Hematopoietic multipotent progenitor cell treated with erythropoietin and hydrocortisone succinate and interleukin-3 and kit ligand, for 4 days (in vitro differentiated cells): ENCODE measurements at regions not wholly inside any gene's neighbourhood (a gene's known extent, or its start where the extent isn't known, plus 50 kb on each side); places are given as distances from the start of the nearest gene placed in this dataset.

ENCODE experiments used
- DNase-seq: peaks from one replicate; pipeline ENCODE4 v3.0.0-alpha.2; 2015

DNA sequence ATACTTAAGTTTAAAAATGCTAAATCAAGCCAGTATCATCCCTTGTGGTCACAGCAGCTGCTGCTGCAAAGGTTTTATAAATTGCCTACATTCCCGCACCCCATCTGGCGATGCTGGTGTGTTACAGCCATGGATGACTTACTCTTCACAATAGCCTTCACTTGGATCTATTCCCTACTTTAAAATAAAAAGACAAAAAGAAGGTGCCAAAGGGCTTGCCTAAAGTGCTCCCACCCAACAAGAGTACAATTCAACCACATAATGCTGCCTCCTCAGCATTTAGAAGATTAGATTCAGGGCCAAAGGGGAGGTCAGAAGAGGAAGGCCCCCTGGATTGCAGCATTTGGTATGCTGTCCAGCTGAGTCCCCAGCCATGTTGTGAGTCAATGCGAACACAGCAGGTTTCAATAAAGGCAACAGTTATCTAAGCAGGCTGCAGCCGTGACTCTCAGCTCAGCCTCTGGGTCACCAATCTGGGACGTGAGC lies 176.1 kb downstream of the DAD1 start:
- DNase-seq: peak; percentile 29

DNA sequence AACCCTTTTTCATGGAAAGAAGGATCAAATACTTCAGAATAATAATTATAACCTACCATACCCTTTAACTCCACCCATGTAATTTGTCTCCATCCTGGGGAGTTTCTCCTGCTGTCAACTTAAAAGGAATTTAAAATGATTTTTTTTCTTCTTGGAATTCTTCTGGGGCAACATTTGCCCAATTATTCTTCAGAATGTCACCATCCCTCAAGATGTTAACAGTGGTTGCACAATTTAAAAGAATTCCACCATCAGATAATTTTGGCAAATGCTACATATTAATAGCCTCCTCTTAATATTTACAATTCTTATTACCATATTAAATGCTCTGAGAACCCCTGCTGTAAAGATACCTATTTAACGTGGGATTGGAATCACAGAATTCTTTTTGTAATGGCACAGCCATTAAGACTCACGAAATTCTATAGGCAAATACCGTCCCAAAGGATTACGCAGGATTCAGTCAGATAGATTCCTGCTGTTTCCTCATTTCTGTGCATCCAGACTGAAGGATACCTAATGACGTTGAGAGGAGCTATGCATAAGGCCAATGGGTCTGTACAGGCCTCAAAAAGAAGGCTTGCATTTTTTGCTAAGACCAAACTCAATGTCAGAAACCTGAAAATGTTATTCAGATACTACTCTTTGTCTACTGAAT lies 177.5 kb downstream of the DAD1 start:
- no peak for DNase-seq

DNA sequence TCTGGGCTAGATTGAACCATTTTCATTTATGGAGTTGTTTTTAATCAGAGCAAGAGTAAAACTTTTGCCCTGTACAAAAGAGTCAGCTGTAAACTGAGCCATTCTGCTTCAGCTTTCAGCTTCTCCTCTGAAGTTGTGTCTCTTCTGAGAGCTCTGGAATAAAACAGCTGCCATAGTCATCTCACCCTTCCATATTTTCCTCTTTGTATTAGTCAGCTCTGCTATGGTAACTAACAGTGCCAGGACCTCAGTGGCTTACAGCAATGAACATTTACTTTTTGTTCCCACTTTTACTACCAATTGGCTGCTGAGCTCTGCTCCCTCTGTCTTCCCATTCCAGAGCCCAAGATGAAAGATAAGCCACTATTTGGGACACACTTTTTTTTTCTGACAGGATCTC lies 178.5 kb downstream of the DAD1 start:
- no peak for DNase-seq

DNA sequence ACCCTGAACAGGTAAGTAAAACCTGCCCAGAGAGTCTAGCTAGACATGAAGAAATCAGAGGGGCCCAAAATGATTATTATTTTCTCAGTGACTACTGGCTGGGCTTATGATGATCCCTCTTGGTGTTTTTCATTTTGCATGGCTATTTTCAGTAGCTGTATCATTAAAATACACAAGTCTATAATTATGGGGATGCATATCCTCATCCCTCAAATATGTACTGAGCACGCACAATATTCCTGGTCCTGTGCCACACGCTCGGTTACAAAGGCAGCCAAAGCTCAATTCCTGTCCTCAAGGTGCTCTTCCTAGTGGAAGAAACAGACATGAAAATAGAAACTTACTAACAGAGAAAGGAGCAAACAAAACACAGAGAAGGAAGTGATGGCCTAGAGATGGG lies 180.0 kb downstream of the DAD1 start:
- DNase-seq: no peak

DNA sequence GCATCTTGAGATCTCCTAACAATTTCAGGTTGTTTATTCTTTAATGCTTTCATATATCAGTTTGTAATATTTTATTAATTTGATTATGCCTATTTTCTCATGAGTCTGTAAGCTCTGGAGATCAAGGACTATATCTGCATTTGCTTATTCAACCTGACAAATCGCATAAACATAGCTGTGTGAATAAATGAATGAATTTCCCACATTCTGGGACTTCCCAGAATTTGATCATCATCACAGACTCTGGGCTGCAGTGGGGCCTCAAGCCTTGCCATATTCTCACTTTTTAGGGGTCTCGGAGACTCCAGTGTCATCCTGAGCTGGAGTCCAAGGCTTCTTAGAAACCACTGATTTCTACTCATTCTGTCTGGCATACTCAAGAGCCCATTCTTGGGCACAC lies 180.5 kb downstream of the DAD1 start:
- DNase-seq: no peak

DNA sequence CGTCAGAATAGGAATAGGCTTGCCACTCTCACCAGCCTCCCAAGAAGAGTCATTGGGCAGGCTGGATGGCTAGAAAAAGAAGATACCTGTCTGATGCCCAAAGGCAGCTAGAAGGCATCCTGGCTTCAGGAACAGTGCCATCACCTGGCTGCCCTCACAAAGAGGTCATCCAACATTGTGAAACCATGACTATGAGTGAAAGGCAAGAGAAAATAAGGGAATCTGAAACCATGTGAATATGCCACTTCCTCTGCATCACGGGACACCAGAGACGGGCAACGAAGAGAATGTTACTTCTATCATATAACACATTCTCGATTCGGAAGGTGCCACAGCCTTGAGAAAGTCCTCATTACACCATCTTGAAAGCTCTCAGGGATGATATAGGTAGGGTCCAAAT lies 182.0 kb downstream of the DAD1 start:
- no peak for DNase-seq

DNA sequence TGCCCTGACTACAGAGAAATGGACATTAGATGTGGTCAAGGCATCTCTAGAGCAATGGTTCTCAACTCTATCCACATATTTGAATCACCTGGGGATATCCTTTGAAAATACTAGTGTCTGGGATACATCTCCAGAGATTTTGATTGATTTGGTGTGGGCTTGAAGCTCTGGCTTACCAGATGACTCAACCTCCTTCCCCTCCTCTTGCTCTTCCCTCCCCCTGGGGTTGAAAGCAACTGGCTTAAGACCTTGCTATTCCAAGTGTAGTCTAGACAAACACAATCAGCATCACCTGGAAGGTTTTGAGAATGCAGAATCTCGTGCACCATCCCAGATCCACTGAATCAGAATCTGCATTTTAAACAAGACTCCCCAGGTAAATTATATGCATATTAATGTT lies 183.8 kb downstream of the DAD1 start:
- no peak for DNase-seq

DNA sequence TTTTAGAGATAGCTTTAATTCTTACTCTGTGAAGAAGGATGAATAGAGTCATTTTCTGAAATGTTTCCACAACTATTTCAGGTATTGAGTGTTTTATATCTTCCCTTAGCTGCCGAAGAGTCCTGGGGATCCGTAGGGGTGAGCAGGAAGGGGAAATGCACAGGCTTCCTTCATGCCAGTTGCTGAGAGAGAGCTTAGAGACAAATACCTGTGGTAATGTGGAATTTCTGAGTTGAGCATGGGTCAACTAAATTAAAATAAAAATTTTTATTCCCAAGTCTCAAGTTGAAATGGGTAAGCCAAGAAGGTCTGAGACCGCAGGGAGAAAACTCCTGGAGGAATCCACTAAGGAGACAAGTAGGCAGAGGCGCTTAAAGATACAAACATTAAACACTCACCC lies 185.7 kb downstream of the DAD1 start:
- no peak for DNase-seq

DNA sequence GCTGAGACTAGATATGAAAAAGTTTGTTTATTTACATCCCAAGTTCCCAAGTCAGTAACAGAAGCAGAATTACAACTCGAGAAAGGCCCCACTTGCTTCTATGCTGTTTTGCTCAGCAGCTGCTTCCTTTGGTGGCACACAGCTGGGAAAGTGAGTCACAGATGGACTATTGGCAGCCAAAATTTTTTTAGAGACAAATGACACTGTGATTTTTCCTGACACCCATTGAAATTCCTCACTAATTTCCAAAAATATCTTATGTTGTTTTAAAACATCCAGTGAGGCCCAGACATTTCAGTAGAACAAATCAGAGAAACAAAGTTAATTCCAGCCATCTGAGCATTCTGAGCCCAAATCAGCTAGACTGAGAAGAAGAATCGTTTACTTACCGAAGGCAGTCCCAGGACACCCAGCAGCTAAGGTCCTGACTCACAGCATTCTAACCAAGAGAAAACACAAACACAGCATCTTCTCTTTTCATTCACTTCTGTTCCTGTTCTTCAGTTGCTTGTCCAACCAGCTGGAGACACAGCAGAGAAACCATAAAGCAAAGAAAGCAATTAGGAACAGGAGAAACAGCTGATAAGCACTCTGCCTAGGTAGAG lies 188.3 kb downstream of the DAD1 start:
- no peak for DNase-seq

DNA sequence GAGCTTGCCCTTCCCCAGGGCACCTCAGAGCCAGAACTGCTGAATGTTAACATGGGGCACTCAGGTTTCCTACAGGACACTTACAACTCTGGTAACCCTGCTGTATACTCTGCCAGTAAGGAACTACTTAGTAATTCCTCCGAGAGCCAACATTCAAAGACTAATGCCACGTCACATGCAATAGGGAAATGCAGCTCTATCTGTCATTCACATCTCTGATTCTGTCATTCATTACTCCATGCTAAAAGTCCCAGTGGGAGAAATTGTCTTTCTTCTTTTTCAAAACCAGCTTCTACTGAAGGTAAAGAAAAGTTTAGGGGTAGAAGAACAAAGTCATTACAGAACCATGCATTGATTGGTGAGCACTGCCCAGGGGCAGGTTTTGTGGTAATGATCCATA lies 189.2 kb downstream of the DAD1 start:
- DNase-seq: no peak

DNA sequence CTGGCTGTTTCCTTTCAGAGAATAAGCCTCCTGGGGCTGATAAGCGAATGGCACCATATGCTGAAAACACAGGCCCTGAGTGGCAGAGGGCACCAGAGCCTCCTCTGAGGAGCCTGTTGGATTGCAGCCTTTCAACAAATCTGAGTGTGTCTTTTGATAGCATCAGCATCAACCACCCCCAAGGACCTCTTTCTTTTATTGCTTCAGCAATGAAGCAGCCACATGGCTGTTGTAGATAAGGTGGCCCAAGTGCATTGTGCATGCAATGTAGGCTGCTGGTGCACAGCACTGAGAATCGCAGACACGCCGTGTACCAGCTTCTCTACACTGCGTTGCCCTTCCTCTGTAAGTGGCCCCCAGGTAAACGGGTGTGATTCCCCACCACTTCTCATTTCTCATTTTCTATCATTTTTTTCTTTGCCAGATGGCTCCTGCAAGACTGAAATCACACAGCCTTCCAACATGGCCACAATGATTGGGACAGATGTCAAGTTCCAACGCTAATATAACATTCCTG lies 191.7 kb downstream of the DAD1 start:
- peak; percentile 87 for DNase-seq

DNA sequence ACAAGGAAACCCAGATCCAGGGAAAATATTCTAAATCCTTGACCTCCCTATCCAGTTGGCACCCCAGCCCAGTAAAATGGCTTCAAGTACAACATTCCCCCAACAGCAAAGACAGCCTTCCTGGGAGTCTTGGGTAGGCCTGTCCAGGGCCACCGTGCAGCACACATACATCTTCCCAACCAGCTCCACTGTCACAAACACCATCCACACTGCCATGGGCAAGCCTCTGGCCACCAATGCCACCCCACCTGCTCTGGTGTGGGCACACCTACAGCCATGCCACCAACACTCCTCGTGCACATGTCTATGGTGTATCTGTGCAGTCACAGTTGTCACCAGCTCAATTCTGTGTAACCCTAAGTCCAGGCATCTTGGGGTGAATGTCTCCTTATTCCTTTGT lies 193.2 kb downstream of the DAD1 start:
- no peak for DNase-seq

DNA sequence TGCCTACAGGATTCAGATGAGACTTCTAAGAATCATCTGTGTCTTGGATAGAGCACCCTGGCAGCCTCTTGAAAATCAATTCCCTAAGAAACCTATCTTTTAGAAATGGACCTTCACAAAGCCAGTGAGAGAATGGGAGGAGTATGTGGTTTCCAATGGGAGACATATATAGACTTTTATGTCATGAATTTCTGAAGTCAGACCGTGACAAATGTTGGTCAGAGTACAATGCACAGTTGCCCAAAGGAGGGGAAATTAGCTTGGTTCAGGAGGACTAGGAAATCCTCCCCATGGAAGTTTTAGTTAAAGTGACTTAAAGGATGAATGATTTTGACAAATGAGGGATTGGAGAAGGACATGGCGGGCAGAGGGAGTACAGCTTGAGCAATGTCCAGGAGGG lies 194.4 kb downstream of the DAD1 start:
- no peak for DNase-seq

DNA sequence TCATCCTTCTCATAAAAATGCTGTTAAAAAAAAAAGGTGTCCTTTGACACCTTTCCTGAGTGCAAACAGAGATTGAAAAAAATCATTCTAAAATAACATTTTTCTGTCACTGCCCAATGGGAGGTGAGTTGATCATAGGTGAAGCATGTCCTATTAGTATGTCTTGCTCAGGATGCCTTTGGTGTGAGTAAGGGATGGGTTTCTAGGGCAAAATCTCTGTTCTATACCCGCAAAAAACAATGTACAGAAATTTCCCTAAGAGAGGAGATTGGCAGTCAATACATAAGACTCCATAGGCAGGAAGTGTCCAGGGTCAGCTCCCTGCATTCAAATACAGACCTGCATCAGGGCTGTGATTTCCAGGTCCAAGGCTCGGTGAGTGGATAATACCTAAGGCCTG lies 195.2 kb downstream of the DAD1 start:
- no peak for DNase-seq

DNA sequence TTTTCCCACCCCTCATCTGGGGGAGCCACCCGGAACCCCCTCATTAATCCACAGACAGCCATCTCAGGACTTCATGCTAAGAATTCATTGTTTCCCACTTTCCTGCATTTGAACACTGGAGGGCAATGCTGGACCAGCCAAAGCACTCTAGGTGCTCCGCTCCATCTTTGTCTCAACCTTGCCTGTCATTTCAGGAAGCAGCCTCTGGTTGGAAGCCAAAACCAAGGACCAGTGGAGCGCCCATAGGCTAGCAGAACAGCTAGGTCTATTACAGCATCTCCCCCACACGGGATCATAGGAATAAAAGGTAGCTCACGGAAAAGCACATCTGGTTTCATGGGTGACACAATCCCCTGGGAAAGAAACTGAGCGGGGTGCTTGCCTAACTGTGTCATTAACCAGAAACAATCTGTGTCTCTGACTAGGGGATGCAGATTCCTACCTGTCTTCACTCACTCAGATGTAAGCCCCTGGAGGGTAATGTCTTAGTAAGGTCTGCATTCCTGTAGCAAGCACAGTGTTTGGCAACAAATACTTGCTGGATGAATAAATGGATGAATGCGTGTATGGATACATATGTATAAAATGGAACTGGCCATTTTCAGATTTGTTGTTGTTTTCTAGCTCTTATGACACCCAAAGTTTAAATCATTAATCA lies 197.0 kb downstream of the DAD1 start:
- peak; percentile 93 for DNase-seq

DNA sequence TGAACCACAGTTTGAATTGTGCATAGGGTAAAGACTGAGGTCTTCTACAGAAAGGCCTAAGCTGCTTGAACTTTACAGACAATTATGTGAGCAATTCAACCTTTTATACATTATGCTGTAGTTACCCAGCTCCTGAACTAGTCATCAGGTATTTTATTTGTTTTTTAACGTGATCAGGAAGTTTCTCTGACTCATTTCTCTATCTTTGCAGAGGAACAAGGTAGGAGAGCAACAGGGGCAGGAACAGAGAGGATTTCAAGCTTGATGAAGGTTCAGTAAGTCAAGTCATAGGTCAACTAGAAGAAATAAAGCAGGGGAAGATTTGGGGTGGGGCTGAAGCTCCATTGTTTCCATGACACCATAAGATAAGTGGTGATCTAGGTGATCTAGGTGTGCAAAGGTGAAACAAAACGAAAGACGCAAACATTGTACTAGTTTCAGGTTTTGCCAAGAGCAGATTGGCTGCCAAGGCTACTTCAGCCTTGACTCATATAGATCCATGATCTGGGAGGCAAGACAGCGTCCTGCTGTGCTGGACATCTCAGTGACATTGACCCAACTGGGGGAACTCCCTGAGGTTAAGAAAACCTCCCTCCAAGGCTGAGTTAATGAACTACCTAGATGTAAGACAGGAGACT lies 198.1 kb downstream of the DAD1 start:
- no peak for DNase-seq

DNA sequence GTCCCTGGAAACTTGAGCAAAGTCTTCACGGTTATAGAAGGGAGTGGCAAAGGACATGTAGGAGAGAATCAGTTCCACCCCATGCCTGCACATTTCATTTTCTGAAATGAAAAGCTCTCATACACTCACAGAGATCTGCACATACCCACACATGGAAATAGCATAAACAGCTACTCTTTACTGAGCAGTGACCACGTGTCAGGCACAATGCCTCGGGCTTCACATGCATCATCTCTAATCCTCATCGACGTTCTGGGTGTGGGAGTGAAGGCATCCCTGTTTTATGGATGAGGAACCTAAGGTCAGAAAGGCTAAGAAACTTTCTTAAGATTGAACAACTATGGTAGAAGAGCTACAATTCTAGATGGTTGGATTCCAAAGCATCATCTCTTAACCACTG lies 198.8 kb downstream of the DAD1 start:
- DNase-seq: no peak

DNA sequence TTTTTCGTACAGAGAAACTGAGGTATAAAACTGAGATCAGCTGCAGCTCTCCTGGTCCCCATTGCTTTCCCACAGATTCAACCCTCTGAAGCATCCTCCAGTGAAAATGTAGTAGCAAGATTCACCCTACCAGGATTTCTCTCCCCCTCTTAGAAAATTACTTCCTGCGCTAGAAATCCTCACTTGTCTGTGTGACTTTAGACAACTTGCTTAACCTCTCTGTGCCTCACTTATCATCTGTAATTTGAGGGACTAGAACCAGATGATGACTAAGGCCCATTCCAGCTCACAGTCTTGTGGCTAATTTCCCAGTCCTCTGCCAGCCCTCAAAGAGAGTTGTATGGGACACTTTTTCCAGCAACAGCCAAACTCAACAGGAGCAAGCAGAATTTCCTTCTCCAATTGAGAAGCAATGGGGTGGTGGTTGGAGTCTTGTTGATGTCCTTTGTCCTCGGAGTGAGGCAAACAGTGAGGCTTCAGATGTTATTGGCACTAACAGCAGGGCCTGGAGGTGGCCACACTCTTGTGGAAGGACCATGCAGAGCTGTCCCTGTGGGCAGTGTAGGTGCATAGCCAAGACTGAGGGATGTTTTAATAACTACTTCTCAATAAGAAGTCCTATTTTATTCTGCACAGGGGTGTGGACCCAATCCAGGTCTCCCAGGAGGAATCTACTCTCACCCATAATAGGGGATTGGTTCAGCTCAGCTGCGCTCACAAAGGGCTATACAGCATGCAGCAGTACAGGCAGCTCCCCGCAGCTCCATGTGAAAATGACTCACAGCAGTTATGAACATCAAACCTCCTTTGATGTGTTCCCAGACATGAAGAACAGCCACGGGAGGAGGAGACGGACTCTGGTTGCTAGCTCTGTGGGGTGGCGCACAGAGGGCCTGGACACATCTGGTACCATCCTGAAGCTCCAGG lies 200.1 kb downstream of the DAD1 start:
- no peak for DNase-seq

DNA sequence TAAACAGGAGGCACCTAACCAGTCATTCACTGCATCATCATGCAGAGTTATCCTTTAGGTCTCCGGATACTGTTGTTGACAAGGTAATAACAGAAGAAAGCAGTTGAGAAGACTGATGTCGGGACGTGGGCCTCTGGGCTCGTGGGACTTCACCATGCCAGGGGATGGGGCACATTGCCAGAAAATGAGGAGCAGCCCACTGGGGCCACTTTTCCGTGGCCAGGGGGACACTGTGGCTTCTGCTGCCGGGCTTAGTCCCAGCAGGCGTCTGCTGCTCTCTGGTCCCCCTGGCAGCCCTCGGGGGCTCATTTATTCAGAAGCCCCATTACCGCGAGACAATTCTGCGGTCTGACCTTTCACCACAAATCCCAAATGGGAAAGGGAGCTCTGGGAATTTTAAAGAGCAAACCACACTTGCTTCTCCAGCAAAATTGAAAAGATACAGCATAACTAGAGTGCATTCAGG lies 201.2 kb downstream of the DAD1 start:
- DNase-seq: no peak

DNA sequence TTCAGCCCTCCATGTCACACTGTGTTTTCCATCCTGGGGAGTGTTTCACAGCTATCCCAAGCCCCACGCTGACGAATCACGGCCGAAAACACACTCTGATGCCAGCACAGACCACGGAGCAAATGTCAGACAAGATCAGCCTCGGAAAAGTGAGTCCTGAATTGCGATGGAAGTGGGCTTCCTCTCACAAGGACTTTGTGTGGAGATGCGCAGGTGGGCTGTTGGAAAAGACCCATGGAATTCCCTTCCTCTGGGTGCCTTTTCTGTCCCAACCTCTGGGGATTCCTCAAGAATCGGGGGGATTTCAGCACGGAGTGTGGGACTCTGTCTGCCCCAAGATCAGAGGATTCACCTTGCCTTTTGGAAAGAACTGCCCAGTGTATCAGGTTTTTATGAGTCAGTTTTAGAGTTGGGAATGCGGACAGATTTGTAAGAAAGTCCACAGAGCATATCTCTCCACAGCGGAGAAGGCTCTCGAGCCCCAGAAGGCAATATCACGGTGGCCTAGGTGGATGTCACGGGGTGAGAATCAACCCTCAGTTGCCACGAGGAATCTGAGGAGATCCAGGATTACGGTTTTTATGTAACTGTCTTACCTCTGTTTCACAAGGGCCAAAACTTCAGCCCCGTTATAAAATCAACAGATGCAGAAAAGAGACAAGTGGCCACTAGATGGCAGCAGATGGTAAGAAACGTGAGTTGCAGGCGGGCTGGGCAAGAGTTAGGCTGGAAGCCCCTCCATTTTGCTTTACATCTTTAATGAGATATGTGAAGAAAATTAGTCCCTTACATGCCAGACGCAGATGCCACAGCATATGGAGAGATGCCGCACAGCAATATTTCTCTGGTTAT lies 201.9 kb downstream of the DAD1 start:
- DNase-seq: peak; percentile 93

DNA sequence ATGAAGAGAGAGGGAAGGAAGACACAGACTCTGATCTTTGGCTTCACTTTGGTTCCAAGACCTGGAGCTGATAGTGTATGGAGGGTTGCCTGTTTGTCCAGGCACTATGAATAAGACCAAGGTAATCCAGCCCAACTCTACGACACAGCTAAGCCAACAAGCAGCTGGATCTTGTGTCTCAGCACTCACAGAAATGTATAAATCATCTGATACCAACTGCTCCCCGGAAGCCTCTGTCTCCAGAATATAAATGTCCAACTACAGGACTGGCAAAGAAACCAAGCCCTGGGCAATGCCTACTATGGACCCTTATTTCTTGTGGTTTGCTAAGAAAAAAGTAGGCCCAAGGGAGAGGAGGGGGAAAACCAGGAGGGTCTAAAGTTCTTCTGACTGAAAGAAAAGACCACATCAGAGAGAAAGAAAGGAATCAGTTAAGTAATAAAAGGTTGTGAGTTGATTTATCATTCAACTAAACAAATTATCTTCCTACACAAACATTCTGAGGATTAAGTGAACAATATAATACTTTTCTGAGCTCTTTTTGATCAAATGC lies 204.0 kb downstream of the DAD1 start:
- no peak for DNase-seq
